BE2C (cell line): ENCODE measurements at regions not wholly inside any gene's neighbourhood (a gene's known extent, or its start where the extent isn't known, plus 50 kb on each side); places are given as distances from the start of the nearest gene placed in this dataset.
A peak's percentile ranks its signal among the peaks of the same experiment; 100 is the strongest.

Source experiments
- DNase-seq: peaks from one replicate; pipeline ENCODE4 v3.0.0-alpha.2; 2020
- H3K27me3 ChIP-seq: fragments of 250-450 bp; sonication (Bioruptor Pico); 2 replicates; pipeline ENCODE4 v1.5.1; 2020; ENCODE audit warnings: mild to moderate bottlenecking
- H3K36me3 ChIP-seq: fragments of 250-450 bp; sonication (Bioruptor Pico); 2 replicates; pipeline ENCODE4 v1.5.1; 2020; ENCODE audit warnings: mild to moderate bottlenecking
- H3K4me1 ChIP-seq: fragments of 250-450 bp; sonication (Bioruptor Pico); 2 replicates; pipeline ENCODE4 v1.5.1; 2020
- H3K4me3 ChIP-seq: 2 replicates; pipeline ENCODE4 v1.5.1; 2011; ENCODE audit warnings: low read depth, low read length
- H3K9me3 ChIP-seq: fragments of 250-450 bp; sonication (Bioruptor Pico); 2 replicates; pipeline ENCODE4 v1.5.1; 2020
- TF ChIP-seq, protein P1 (sequence below): IDR thresholded peaks from 2 replicates; pipeline ENCODE4 v1.5.1; 2012; ENCODE audit warnings: mild to moderate bottlenecking, low read depth, low read length

DNA sequence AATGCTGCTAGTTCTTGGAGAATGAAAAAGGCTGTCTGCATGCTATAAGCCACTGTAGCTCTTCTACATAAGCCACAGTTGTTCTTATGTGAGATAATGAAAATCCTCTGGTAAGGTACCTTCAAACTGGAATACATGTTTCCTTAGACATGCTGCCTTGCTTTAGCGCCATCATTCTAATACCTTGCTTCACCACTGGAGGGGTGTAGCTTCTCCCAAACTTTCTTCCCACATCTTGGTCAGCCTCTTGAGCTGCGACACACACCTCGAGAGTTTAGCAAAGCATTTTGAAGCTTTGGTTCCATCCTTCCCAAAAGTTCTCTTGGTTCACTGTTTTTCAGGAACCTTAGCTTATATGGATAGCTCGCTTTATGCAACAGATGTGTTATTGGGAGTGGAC lies 69.5 kb downstream of the NKX2-1 start:
- TF ChIP-seq, protein P1, sequence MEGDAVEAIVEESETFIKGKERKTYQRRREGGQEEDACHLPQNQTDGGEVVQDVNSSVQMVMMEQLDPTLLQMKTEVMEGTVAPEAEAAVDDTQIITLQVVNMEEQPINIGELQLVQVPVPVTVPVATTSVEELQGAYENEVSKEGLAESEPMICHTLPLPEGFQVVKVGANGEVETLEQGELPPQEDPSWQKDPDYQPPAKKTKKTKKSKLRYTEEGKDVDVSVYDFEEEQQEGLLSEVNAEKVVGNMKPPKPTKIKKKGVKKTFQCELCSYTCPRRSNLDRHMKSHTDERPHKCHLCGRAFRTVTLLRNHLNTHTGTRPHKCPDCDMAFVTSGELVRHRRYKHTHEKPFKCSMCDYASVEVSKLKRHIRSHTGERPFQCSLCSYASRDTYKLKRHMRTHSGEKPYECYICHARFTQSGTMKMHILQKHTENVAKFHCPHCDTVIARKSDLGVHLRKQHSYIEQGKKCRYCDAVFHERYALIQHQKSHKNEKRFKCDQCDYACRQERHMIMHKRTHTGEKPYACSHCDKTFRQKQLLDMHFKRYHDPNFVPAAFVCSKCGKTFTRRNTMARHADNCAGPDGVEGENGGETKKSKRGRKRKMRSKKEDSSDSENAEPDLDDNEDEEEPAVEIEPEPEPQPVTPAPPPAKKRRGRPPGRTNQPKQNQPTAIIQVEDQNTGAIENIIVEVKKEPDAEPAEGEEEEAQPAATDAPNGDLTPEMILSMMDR: peak; percentile 17; the same call in 1 of the 2 replicates
- peaks cover 4% of the 10 kb centered on the region; the same call in 1 of the 2 replicates for H3K27me3 ChIP-seq

GRCh38 chr14:36449903-36450302 lies 70.1 kb downstream of the NKX2-1 start:
- Histone ChIP-seq H3K36me3 (no peaks in the 10 kb centered on the region), H3K27me3 (peaks cover 4% of the 10 kb centered on the region; the same call in 1 of the 2 replicates), H3K4me1 (no peaks in the 10 kb centered on the region), H3K4me3 (no peak overlapping the region), H3K9me3 (no peaks in the 10 kb centered on the region)
- DNase-seq: no peak
- TF ChIP-seq, protein P1: no peak

More for the DNA sequence above, 69.5 kb downstream of the NKX2-1 start:
- no peaks in the 10 kb centered on the region for H3K36me3 ChIP-seq
- no peak for DNase-seq
- no peaks in the 10 kb centered on the region for H3K9me3 ChIP-seq
- no peaks in the 10 kb centered on the region for H3K4me1 ChIP-seq
- H3K4me3 ChIP-seq: no peak overlapping the region

GRCh38 chr14:36443374-36443773 lies 76.7 kb downstream of the NKX2-1 start:
- DNase-seq: no peak
- no peaks in the 10 kb centered on the region for H3K4me1 ChIP-seq
- no peaks in the 10 kb centered on the region for H3K36me3 ChIP-seq
- H3K4me3 ChIP-seq: no peak overlapping the region
- peaks cover 20% of the 10 kb centered on the region for H3K27me3 ChIP-seq
- TF ChIP-seq, protein P1: no peak
- H3K9me3 ChIP-seq: no peaks in the 10 kb centered on the region

DNA sequence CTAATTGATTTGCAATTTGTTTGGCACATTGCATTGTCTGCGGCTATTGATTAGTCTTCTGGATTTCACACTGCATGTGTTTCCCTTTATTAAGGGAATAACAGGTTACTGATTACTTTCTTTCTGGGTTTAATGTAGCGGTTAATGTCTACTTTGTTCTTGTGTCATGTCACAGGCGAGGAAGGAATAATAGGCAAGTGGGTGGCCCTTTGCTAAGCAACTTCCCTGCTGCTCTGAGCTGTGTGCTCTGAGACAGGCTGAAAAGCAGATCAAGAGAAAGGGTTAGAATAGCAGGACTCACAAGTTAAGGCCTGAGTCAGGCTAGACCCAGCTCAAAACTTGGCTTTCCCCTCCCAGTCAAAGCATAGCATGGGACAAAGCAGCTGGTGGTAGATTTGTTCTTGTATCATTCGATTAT lies 77.2 kb downstream of the NKX2-1 start:
- Histone ChIP-seq H3K4me3 (no peak overlapping the region), H3K9me3 (no peaks in the 10 kb centered on the region), H3K36me3 (no peaks in the 10 kb centered on the region), H3K27me3 (peaks cover 20% of the 10 kb centered on the region), H3K4me1 (no peaks in the 10 kb centered on the region)
- no peak for DNase-seq
- TF ChIP-seq, protein P1: no peak

DNA sequence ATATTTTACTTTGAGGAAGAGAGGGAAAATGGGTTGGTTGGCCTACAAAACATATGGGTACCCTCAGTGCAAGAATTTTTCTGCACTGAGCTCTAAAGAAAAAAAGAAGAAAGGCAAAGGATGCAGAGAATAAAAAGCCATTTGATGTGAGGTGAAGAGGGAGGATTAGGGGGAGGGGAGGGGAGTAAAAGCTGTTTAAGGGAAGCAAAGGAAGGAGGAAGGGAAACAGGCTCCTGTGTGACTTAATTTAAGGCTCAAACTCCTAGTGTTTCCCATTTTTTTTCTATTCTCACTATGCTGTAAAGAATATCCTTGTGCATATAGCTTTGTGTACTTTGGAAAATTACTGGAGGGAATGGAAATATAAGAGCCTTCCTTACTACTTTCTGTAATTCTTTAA lies 78.7 kb downstream of the NKX2-1 start:
- Histone ChIP-seq H3K4me3 (no peak overlapping the region), H3K9me3 (no peaks in the 10 kb centered on the region), H3K27me3 (peaks cover 20% of the 10 kb centered on the region), H3K4me1 (no peaks in the 10 kb centered on the region), H3K36me3 (no peaks in the 10 kb centered on the region)
- TF ChIP-seq, protein P1: no peak
- DNase-seq: no peak

- no peak overlapping the region for H3K4me3 ChIP-seq
- H3K36me3 ChIP-seq: no peaks in the 10 kb centered on the region
- no peaks in the 10 kb centered on the region for H3K4me1 ChIP-seq
- TF ChIP-seq, protein P1: no peak
- H3K9me3 ChIP-seq: no peaks in the 10 kb centered on the region
- DNase-seq: no peak
- H3K27me3 ChIP-seq: peaks cover 20% of the 10 kb centered on the region
Measured at GRCh38 chr14:36439766-36440165, 80.3 kb downstream of the NKX2-1 start.
